Lower lobe of right lung (tissue), 2 donors: ENCODE measurements at regions not wholly inside any gene's neighbourhood (a gene's known extent, or its start where the extent isn't known, plus 50 kb on each side); places are given as distances from the start of the nearest gene placed in this dataset.
A peak's percentile ranks its signal among the peaks of the same experiment; 100 is the strongest.

ENCODE experiments used
- ATAC-seq, 2 donors: fragments of 200-7000 bp; cut with Tn5 transposase; one replicate each; pipeline ENCODE4 v1.9.1; 2020 to 2022; ENCODE audit warnings: mild to moderate bottlenecking in 2 of 2, moderate library complexity in 2 of 2
- DNase-seq: peaks from one replicate; pipeline ENCODE4 v3.0.0-alpha.2; 2020
- H3K27ac ChIP-seq: fragments of 200-600 bp; one replicate; pipeline ENCODE4 v1.8.0; 2022
- H3K27me3 ChIP-seq: fragments of 200-600 bp; one replicate; pipeline ENCODE4 v1.8.0; 2022; ENCODE audit warnings: low read depth
- H3K36me3 ChIP-seq: fragments of 200-600 bp; one replicate; pipeline ENCODE4 v1.8.0; 2022; ENCODE audit warnings: mild to moderate bottlenecking
- H3K4me1 ChIP-seq: fragments of 200-600 bp; one replicate; pipeline ENCODE4 v1.8.0; 2022
- H3K4me3 ChIP-seq: fragments of 200-600 bp; one replicate; pipeline ENCODE4 v1.8.0; 2022; ENCODE audit warnings: mild to moderate bottlenecking
- H3K9me3 ChIP-seq: fragments of 200-600 bp; one replicate; pipeline ENCODE4 v1.8.0; 2022
- intact Hi-C: fragments of 100-400 bp; cut with DNase I; formaldehyde crosslinking; loops from one replicate; pipeline ENCODE4 v1.11.0; 2022
- TF ChIP-seq, protein P1 (sequence below): fragments of 200-600 bp; IDR thresholded peaks from one replicate; pipeline ENCODE4 v1.8.0; 2022; ENCODE audit warnings: antibody characterized with exemption, mild to moderate bottlenecking
- donor health status: DM: no; HTN: yes; CAD: no; lungs with severe emphysema.

DNA sequence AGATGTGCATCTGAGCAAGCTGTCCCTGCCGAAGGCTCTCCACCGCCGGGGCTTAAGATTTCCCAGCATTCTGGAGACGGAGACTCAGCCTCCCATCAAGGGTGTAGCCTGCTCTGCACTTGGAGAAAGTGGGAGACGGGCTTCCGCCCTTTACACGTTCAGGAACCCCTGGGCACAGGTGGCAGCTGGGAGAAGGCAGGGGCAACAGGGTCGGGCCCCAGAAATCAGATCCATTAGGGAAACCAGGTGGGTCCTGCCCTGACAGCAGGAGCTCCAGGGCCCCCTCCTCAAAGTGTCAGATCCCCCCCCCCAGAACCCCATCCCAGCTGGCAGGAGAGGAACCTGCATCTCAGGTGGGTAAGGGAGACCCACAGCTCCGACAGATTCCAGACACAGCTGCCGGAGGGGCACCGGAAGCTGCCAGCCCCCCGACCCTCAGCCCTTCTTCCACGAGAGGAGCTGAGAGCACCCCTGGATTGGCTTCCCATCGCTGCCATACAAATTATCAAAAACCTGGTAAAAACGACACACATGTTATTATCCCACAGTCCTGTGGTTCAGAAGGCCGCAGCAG lies 236.6 kb downstream of the NPHP4 start:
- Histone ChIP-seq H3K4me1 (peaks cover 9% of the 10 kb centered on the region), H3K27ac (no peak overlapping the region), H3K4me3 (no peak overlapping the region), H3K9me3 (no peaks in the 10 kb centered on the region), H3K36me3 (no peaks in the 10 kb centered on the region), H3K27me3 (peaks cover 6% of the 10 kb centered on the region)
- ATAC-seq, result no peak
- intact Hi-C loops, result no loop called here
- TF ChIP-seq, protein P1, sequence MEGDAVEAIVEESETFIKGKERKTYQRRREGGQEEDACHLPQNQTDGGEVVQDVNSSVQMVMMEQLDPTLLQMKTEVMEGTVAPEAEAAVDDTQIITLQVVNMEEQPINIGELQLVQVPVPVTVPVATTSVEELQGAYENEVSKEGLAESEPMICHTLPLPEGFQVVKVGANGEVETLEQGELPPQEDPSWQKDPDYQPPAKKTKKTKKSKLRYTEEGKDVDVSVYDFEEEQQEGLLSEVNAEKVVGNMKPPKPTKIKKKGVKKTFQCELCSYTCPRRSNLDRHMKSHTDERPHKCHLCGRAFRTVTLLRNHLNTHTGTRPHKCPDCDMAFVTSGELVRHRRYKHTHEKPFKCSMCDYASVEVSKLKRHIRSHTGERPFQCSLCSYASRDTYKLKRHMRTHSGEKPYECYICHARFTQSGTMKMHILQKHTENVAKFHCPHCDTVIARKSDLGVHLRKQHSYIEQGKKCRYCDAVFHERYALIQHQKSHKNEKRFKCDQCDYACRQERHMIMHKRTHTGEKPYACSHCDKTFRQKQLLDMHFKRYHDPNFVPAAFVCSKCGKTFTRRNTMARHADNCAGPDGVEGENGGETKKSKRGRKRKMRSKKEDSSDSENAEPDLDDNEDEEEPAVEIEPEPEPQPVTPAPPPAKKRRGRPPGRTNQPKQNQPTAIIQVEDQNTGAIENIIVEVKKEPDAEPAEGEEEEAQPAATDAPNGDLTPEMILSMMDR, result no peak
- peak; percentile 29 for DNase-seq

DNA sequence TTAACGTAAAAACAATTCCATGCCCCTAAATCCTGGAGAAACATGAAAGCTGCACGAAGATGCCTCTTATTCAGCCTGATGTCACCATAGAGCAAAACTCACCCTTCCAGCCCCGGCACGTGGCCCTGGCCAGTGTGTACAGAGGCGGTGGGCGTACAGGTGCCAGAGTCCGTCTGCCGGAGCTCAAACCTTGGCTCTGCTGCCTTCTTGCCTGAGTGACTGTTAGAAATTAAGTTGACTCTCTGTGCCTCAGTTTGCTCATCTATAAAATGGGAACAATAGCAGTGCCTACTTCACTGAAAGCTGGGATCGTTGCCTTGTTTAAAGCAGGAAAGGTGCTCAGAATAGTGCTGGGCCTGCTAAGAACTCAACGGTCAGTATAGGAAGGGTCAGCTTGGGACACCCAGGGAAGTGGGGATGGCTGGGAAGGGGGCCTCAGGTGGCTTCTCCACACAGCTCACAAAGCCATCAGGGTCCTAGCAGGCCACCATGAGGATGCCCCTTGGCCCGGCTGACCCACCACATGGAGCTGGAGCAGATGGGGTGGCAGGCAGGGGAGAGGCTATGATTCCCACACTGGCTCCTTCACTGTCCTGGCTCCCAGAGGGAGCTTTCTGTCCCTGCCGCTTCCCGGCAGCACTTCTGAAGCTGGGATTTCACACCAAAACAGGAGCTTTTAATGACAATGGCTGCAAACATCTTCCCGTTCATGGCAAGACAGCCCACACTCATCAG lies 237.2 kb downstream of the NPHP4 start:
- intact Hi-C loops, result no loop called here
- Histone ChIP-seq H3K9me3 (no peaks in the 10 kb centered on the region), H3K4me3 (no peak overlapping the region), H3K27me3 (peaks cover 6% of the 10 kb centered on the region), H3K27ac (no peak overlapping the region), H3K36me3 (no peaks in the 10 kb centered on the region), H3K4me1 (peaks cover 9% of the 10 kb centered on the region)
- ATAC-seq (no peak), DNase-seq (peak; percentile 11)
- TF ChIP-seq, protein P1, result no peak

DNA sequence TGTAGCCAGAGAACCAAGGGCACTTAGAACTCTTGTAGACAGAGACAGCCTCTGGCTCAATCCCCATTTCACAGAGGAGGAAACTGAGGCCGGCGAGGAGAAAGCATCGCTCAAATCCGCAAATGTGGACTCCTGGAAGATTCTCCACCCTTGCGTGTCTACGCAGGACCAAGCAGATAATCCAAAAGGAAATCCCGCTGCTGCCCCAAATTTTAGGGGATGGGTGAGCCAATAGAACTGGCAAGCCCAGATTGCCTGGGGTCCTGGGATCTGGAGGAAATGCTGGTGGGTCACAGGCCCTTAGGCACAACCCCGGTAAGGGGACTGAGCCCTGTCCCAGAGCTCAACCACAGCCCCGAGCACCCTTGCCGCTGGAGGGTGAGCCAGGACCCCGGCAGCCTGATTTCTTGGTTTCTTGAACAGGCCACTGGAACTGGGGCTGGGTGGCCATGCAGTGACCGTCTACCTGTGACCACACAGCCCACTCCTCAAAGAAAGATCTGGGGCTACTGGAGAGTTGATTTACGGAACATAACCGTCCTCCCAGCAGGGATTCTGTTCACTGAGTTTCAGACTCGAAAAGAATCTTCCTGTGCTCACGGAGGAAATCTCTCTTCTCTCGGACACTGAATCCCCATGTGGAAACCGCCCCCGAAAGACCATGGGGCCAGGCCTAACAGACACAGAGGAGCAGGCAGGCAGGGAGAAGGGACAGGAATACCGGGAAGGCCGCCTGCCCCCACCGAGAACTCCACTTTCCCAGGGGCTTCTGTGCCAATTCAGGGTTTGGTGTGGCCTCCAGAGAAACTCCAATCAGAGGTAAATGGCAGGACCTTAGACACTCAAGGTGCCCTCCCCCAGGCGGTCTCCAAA lies 238.4 kb downstream of the NPHP4 start:
- no peaks in the 10 kb centered on the region for H3K9me3 ChIP-seq
- ATAC-seq (no peak), DNase-seq (peak; percentile 34)
- peaks cover 13% of the 10 kb centered on the region for H3K27me3 ChIP-seq
- intact Hi-C loops, result no loop called here
- TF ChIP-seq, protein P1, result no peak
- no peaks in the 10 kb centered on the region for H3K36me3 ChIP-seq
- H3K27ac ChIP-seq, result no peak overlapping the region
- H3K4me1 ChIP-seq, result peaks cover 9% of the 10 kb centered on the region
- no peak overlapping the region for H3K4me3 ChIP-seq

DNA sequence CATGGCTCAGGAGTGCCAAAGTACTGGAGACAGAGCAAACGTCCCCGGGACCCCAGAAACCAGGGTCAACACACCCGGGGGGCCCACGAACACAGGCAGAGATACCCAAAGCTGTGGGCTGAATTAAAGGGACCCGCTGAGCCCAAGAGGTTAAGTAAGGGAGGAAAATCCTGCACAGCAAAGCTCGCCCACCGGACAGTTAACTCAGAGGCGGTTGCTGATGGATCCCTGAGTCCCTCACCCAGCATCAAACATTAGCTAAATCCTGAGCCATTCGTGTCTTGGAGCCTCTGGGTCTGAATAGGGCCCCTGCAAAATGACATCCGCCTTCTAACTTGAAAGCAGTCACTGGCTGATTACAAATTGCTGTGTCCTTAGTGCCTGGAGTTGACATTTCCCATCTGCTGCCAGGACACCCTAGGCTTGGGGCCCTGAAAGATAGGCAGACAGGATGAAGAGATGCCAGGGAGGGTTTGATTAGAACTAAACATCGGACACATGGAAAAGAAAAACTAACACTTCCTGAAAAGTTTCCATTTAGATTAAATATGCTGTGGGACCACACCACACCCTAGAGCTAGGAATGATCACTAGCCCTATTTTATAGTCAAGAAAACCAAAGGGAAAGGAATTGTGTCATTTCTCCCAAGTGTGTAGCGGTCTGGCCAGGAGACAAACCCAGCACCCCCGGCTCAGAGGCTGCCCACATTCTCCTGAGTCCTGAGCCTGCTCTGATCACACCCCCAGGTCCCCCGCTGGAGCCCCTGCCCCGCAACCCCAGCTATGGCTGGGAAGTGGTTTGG lies 239.3 kb downstream of the NPHP4 start:
- intact Hi-C loops, result no loop called here

More for the DNA sequence above, 239.3 kb downstream of the NPHP4 start:
- Histone ChIP-seq H3K9me3 (no peaks in the 10 kb centered on the region), H3K27me3 (peaks cover 18% of the 10 kb centered on the region), H3K4me1 (peaks cover 9% of the 10 kb centered on the region), H3K27ac (no peak overlapping the region), H3K4me3 (no peak overlapping the region), H3K36me3 (no peaks in the 10 kb centered on the region)
- DNase-seq (peak; percentile 22), ATAC-seq (no peak)
- TF ChIP-seq, protein P1, result no peak
